ENCODE measurements at regions not wholly inside any gene's neighbourhood (a gene's known extent, or its start where the extent isn't known, plus 50 kb on each side); places are given as distances from the start of the nearest gene placed in this dataset.
"Not testable (repeated sequence)": the region's sequence is repeated elsewhere in the genome, so short reads cannot be mapped to it uniquely, and the experiment has no call there.

DNA sequence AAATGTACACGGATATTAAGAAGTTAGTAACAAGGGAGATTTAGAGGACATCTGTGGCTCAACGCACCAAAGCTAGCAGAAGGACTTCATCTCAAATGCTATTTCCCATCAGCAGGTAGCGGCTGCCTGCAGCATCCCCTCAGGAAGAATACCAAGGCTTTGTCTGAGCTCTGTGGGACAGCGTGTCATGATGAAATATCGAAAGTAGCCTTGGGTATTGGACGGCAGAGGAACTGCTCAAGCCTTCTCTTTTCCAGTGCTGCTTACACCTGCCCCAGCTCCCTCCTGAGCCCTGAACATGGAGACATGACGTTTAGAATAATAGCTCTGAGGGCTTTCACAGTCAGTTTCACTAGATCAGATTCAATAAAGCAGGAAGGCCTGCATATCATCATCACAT is 241.6 kb downstream of the SUCLG1 start:
- no peak for DNase-seq (ENCODE audit: low spot score)

DNA sequence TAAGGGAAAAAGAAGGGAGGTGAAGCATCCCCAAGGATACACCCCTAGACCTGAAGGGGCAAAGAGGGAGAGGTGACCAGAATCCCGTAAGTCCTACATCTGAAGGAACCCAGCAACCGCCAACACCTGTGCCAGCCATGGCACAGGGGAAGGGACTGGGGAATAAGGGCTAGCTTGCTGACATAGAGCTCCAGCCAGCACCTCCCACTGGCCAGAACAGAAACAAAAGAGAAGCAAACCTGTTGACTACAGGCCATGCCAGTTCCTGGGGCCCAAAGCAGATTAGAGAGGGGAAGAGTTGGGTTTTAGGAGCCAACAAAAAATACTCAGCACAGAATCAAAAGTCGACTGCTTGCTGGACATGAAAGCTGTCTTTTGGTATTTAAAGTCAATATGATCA is 244.6 kb downstream of the SUCLG1 start:
- DNase-seq (ENCODE audit: low spot score), result no peak

DNA sequence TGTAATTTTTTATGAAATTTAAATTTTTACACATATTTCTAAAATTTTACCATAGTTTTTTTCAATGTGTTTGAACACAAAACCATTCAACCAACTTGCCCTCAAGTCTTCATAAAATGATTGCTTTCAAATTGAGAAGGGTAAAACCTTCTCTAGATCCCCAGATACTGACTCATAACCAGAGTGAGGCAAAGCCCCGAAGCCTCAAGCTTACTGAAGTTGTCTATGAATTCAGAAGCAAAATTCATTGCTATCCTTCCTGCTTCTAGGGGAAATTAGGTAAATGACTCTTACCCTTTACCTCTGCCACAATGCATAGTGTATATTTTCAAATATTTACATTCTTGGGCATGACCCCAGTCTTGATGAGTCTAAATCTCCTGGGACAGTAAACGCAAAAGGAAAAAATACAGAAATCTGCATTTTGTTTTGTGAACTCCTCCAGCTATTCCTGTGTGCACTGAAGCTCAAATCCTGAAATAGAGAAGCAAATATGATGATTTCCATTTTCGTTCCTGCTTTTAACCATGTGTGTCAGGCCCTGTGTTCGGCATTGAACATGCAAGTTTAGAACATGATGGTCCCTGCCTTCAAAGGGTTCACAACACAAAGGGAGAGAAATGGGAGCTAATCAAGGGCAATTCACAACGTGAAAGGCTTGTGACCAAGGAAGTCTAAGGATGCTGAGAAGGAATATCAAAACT is 246.3 kb downstream of the SUCLG1 start:
- no peak for DNase-seq (ENCODE audit: low spot score)

DNA sequence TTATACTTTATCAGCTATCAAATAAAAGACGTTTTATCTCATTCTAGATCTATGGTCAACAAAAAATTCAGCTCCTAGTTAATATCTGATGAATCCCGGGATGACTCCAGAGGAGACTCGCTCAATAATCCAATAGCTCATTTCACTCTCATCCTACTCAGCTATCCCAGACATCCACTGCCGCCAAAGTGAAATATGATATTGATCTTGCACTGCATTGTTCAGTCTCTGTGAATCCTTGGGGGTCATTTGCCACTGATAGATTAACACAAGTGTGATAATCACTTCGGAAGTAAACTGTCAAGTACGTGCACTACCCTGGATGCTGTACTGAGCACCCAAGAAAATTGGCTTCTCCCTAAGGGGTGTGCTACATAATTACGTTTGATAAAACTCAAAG is 249.1 kb downstream of the SUCLG1 start:
- DNase-seq (ENCODE audit: low spot score), result no peak

DNA sequence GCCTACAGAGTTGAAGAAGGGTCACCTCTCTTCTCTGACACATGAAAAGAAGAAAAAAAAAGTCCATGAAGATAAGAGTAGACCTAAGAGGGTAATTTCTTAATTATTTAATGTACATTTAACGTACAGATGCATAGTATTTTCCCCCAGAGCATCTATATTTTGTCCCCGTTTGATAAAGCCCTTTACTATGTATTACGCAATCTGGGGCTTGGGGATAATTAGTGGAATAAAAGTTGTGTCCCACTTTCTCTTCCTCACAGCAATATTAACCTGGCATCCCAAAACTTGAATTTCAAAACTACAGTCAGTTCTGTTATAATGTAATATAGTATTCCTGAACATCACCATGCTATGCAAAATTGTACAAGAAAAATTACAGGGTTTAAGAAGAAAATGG is 254.1 kb downstream of the SUCLG1 start:
- DNase-seq (ENCODE audit: low spot score), result no peak

DNA sequence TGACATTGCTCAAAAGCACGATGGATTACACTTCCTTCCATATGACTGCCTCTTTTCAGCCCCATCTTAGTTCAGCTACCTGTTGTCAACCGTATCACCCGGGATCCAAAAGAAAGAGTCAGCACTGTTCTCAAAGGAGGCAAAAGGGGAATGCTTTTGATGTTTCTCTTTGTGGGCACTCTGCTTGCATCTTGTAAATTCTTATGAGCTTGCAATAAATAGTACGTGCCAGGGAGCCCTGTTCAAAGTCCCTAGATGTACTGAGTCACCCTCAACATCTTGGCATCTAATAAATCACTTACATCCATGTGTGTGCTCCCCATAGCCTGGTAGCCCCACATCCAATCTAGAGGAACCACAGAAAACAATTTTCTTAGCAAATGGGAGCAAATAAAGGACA is 256.9 kb downstream of the SUCLG1 start:
- no peak for DNase-seq (ENCODE audit: low spot score)

DNA sequence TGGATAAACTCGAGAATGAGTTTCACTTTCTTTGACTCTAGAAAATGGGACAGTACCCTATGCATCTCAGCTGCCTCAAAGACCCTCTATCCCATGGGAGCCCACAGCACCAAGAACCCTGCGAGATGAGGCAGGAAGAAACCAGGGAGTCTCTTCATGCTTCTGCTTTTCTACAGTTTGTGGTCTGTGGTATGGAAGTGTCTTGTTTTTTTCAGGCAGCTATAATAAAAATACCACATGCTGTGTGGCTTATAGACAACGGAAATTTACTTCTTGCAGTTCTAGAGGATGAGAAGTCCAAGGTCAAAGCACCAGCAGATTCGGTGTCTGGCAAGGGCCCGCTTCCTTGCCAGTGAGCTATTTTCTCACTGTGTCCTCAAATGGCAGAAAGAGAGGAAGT is 257.9 kb downstream of the SUCLG1 start:
- no peak for DNase-seq (ENCODE audit: low spot score)

DNA sequence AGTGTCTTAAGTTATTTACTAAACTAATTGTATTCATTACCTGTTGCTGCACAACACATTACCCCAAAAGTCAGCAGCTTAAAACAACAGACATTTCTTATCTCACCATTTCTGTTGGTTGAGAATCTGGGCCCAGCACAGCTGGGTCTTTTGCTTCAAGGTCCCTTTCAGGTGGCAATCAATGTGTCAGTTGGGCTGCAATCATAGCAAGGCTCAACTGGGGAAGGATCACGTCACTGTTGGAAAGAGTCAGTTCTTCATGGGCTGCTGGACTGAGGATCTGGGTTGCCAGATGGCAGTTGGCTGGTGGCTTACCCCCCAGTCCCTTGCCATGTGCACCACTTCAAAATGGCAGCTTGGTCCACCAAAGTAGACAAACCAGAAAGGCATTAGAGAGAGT is 261.2 kb downstream of the SUCLG1 start:
- DNase-seq (ENCODE audit: low spot score), result no peak

DNA sequence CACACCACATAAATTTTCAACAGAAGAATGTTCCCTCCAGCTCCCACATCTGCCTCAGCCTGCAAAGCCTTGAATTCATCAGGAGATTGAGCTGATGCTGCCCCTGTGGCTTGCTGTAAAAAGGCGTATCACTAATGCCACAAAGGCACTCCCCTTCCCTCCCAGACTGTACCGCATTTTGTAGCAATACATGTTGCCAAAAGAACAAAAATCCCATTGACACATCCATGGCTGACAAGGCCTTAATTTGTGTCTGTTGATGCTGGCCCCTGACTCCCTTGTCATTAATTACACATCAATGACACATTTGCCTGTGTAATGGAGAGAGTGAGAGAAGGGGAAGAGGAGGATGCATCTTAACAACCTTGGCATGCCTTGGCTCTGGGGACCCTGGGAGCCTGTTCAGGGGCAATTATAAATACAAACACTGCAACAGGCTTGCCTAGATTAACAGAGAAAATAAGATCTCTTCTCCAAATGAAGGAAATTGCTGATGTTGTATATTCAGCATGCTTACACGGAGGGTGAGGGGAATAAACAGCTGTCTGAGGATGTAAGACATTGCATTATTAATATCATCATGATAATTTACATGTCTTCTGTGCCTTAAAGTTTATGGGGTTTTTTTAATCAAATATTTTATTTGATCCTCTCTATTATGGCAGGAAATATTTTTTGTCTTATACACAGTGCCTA is 264.0 kb downstream of the SUCLG1 start:
- DNase-seq (ENCODE audit: low spot score), result no peak

DNA sequence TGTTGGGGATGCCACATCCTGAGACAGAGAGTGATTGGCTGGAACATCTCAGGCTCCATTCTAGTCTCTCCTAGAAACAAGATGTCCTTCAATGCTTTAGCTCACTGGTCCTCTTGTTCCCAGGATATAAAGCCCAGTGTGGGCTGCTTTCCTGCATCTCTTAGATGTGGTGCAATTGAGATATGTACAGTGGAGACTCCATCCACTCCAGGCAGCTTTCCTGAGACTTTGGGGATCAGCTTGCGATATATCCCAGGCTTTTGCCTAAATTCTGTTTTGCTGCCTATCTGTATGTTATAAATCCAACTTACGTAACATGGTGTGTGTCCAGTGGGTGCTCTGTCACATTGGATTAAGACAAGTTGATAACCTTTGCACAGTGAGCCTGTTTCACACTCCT is 264.9 kb downstream of the SUCLG1 start:
- no peak for DNase-seq (ENCODE audit: low spot score)

DNA sequence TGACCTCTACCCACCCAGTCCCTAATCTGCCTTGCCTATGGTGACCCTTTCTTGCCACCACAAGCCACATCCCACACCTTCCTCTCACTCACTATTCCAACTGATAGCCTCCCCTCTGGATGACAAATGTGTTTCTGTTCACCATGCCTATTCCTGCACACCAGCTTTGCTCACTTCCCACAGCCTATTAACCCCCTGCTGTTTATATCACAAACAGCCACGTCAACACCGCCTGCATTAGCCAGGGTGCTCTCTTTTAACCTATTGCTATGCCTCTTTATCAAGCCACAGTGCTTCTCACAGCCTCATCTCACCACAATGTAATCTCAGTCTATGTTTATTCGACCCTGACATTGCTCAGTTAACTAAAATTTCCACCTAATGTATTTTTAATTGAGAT is 271.8 kb downstream of the SUCLG1 start:
- DNase-seq (ENCODE audit: low spot score), result no peak

DNA sequence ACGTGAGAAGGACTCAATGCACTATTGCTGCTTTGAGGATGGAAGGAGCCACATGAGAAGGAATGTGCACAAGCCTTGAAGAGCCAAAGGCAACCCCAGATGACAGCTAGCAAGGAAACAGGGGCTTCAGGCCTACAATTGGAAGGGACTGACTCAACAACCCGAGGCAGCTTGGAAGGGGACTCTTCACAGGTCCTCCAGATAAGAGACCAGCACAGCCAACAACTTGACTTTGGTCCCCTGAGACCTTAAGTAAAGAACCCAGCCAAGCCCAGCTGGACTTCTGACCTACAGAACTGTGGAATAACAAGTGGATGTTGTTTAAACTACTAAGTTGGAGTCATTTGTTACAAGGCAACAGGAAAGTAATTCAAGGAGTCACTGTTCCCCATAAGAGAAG is 277.2 kb downstream of the SUCLG1 start:
- DNase-seq (ENCODE audit: low spot score), result no peak

DNA sequence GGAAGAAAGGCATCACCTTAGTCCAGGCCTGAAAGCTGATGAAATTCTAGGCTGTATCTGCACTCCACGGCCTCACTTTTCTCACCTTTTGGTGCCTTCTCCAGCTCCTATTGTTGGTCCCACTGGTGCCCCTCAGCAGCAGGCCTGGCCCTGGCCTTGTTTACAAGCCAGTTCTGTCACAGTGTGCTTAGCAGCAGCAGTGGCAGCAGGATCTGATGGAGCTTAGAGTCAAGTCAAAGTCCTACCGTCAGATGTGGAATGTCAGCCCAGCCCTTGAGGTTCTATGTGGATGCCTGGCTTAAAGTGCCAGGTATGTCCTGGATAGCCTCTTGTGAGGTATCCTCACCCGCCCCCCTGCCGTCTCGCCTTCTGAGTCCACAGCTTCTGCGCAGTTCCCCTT is 281.3 kb downstream of the SUCLG1 start:
- DNase-seq (ENCODE audit: low spot score), result no peak

DNA sequence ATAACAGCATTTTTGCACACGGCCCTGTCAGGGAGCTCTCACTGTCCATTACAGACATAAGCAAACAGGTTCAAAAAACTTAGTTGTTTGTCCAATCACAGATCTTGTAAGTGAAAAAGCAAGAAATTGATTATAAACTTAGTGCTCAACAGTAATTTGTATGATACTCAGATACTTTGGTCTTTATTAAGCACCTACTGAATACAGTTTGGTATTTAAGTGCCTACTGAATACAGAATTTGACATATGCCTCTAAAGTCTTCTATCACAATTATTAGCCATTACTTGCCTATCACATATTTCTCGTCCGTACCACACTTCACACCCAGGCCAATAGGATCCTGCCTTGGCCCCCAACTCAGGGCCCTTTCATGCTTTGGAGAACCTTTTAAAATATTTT is 283.1 kb downstream of the SUCLG1 start:
- no peak for DNase-seq (ENCODE audit: low spot score)

DNA sequence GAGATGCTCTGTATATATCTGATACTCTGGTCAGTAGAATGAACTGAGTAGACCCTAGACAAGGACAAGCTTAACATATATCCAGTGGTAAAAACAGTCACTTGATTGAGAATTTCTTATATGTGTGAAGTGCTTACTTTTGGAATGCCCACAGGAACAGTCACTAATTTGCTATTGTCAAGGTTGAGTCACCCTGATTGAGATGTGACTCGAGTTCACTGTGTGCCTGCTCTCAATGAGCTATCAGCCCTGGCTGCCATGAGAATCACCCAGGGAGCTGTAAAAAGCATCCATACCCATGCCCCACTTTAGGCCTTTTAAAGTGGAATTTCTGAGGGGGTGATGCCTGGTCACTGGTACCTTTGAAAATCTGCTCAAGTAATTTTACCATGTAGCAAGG is 283.7 kb downstream of the SUCLG1 start:
- DNase-seq (ENCODE audit: low spot score), result no peak

DNA sequence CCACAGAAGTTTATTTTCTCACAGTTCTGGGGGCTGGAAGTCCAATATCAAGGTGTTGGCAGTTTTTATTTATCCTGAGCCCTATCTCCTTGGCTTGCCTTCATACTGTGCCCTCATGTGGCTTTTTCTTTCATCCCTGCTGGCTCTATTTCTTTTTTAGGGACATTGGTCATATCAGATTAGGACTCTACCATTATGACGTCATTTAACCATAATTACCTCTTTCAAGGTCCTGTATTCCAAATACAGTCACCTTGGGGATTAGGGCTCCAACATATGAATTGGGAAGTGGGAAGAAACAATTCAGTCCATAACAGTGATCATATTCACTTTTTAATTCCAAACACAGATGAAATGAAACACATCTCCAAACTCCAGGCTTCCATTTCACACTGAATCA is 286.0 kb downstream of the SUCLG1 start:
- DNase-seq (ENCODE audit: low spot score), result no peak

DNA sequence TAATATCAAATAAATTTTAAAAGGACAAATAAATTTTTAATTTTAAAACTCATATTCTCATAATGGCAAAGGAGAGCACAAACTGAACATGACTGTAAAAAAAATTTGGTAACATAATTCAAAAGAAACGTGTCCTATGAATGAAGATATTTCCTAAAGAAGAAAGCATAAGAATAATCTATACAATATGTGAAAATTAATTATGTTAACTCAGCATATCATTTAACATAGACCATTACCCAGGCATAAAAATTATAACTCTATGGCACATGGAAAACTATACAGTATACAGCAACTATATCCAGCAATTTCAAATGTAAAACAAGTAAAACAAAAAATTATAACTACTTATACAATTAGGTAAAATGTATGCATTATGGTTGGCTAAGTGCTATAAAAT is 288.1 kb downstream of the SUCLG1 start:
- DNase-seq (ENCODE audit: low spot score), result no peak

DNA sequence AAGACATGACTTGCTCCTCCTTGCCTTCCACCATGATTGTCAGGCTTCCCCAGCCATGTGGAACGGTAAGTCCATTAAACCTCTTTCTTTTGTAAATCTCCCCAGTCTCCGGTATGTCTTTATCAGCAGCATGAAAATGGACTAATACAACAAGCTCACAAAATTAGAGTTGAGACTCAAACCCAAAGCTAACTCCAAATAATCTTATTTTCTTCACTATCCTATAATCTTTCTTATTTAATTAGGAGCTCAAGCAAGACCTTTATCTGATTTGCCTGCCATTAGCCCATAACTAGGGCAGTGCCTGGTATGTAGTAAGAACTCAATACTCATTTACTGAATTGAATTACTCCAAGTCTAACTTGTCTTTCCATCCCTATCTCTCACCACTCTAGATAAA is 289.2 kb downstream of the SUCLG1 start:
- no peak for DNase-seq (ENCODE audit: low spot score)

DNA sequence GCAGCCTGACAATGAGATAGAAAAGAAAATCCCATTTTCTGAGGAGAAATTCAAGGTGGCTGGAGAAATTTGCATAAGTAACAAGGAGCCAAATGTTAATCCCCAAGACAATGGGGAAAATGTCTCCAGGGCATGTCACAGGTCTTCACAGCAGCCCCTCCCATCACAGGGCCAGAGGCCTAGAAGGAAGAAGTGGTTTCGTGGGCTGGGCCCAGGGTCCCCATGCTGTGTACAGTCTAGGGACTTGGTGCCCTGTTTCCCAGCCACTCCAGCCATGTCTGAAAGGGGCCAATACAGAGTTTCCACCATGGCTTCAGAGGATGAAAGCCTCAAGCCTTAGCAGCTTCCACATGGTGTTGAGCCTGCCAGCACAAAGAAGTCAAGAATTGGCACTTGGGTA is 290.5 kb downstream of the SUCLG1 start:
- DNase-seq (ENCODE audit: low spot score), result not testable (repeated sequence)

DNA sequence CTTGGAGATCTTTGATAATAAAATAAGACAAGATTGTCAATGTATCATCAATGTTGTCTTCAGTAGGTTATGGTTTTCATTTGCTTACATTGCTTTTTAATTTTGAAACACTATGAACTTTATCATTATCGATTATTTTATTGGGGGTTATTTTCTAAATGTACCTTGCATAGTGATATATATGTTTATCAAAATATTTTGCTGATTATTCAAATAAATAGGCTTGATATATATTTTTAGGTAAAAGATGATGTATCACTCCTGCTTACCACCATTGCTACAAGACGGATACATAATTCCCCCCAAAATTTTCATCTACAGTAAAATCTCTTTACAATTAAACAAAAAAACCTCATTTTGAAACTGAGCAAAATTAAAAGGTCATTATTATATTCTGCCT is 293.8 kb downstream of the SUCLG1 start:
- no peak for DNase-seq (ENCODE audit: low spot score)

DNA sequence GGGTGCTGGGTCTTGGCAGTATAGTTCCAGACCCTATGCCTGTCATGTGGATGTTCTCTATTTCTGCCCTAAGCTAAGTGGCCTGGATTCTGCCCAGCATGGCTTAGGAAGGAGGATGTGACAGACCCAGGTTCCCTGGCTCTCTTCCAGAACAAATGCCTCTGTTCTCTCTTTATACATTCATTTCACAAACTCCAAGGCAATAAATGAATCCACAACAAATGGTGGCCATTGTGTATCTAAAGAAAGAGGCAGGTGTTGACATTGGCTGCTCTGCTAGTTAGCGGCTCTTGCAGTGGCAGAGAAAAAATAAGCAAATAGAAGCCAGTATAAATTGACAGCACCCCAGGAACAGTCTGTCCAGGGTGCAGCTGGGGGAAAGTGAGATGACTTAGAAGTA is 298.6 kb downstream of the SUCLG1 start:
- no peak for DNase-seq (ENCODE audit: low spot score)

DNA sequence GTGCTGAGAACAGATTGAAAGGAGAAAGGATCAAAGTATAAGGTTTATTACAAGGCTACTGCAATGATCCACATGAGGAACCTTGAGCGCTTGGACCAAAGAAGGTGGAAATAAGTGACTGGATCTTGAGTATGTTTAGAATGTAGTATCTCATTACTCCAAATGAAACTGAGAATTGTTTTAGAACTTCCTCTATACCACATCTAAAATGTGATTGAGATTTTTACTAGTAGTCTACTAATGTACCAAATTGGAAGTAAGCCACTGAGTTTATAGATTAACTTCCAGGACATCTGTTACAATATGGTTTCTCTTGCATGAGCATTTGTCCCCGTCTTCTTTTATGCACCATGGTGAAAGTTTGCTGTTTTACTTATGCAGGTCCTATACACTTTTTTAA is 300.5 kb downstream of the SUCLG1 start:
- no peak for DNase-seq (ENCODE audit: low spot score)

DNA sequence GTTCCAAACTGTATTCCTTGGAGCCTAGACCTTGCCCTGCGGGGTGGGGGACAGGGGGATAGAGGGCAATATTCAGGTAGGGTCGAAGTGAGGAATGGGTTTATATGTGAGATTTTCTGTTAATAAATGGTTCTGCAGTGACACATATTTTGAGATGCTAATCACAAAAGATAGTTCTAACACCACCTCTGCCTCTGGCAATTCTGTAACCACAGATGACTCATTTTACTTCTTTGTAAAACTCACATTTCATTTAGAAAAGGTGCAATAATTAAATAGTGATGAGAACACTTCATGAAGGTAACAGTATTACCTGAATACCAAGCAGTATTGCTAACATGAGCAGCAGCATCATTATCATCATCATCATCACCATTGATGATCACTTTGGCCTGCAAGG is 306.6 kb downstream of the SUCLG1 start:
- no peak for DNase-seq (ENCODE audit: low spot score)

DNA sequence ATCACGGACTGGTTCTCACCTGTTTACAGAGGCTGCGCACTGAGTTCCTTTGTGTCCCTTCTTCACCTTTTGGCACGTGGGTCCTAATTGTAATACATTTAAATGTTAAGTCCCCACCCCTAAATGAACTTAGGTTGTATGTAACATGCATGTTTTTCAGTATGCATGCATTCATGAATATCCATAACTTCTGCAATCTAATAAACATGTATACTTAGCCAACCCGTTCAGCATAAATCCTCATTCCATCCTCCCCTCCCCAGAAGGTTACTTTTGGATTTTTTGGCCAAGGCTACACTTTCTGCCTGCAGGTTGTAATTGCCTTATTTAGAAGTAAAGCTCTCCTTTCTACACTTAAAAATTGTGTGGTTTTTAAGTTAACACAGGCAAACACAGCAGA is 314.7 kb downstream of the SUCLG1 start:
- no peak for DNase-seq (ENCODE audit: low spot score)
